Heart right ventricle (tissue), 16 donors: ENCODE measurements at regions not wholly inside any gene's neighbourhood (a gene's known extent, or its start where the extent isn't known, plus 50 kb on each side); places are given as distances from the start of the nearest gene placed in this dataset.

Experiments
- ATAC-seq, 8 donors: fragments of 200-7000 bp; cut with Tn5 transposase; one replicate each; pipeline ENCODE4 v1.9.1; 2020; ENCODE audit warnings: mild to moderate bottlenecking in 8 of 8, moderate library complexity in 8 of 8, moderate number of reproducible peaks in 1 of 8
- DNase-seq, 2 donors: peaks; one replicate each; pipeline ENCODE4 v3.0.0-alpha.2; 2020
- H3K27ac ChIP-seq, 10 donors: fragments of 200-600 bp; sonication (generic) in 2 of 10; one replicate each; pipeline versions ENCODE4 v1.5.0 to v1.8.0; 2020 to 2022; ENCODE audit warnings: mild to moderate bottlenecking in 3 of 10
- H3K27me3 ChIP-seq, 7 donors: fragments of 200-600 bp; one replicate each; pipeline ENCODE4 v1.8.0; 2021 to 2022; ENCODE audit warnings: mild to moderate bottlenecking in 2 of 7
- H3K36me3 ChIP-seq, 9 donors: fragments of 200-600 bp; sonication (generic) in 1 of 9; one replicate each; pipeline versions ENCODE4 v1.5.0 to v1.8.0; 2020 to 2022; ENCODE audit warnings: mild to moderate bottlenecking in 2 of 9
- H3K4me1 ChIP-seq, 9 donors: fragments of 200-600 bp; sonication (generic) in 1 of 9; one replicate each; pipeline versions ENCODE4 v1.5.0 to v1.8.0; 2020 to 2022; ENCODE audit warnings: mild to moderate bottlenecking in 4 of 9
- H3K4me3 ChIP-seq, 10 donors: fragments of 200-600 bp; sonication (generic) in 2 of 10; one replicate each; pipeline versions ENCODE4 v1.5.0 to v1.8.0; 2020 to 2022; ENCODE audit warnings: mild to moderate bottlenecking in 7 of 10, moderate library complexity in 2 of 10
- H3K9me3 ChIP-seq, 11 donors: fragments of 200-600 bp in 10 of 11; sonication (generic) in 2 of 11; one replicate each; pipeline versions ENCODE4 v1.5.0 to v1.8.0; 2013 to 2022; ENCODE audit warnings: mild to moderate bottlenecking in 2 of 11, control low read depth in 1 of 11, moderate library complexity in 1 of 11
- CTCF ChIP-seq, 9 donors: fragments of 200-600 bp; sonication (generic) in 2 of 9; IDR thresholded peaks; one replicate each; pipeline versions ENCODE4 v1.5.0 to v1.8.0; 2021 to 2022; ENCODE audit warnings: antibody characterized with exemption in 9 of 9, mild to moderate bottlenecking in 5 of 9, moderate library complexity in 1 of 9
- WGBS, 2 donors: extraction: QIAGEN DNeasy Blood & Tissue Kit; methylation state at CpG; one replicate each; pipeline ENCODE4 v1.1.7; 2013; ENCODE audit warnings: inconsistent platforms in 1 of 2; 5-methylcytosine and 5-hydroxymethylcytosine counted together
- intact Hi-C, 10 donors: fragments of 100-400 bp; cut with DNase I; formaldehyde crosslinking; loops; one replicate each; pipeline versions ENCODE4 v1.11.1 to v1.14.2; 2022
- donor health status: Arrhythmogenic right ventricular cardiomyopathy.
- donor health status: ischemic (EF 13 %, LVEDD 7.1; RV severe dilation, severe dysfunction).
- donor health status: healthy with polysubstance abuse.
- donor health status: DM: no; HTN: yes; CAD: no.
- donor health status: DM: no; HTN: no; CAD: no.
- donor health status: ischemic (EF 25% LVEDD 6.9; RV normal size, moderate dysfunction).
- donor health status: ischemic (EF 25% LVEDD 5.7; RV mildly dilated, moderate dysfunction).
- donor health status: healthy.
- donor health status: DM: yes; HTN: yes; CAD: no.
- donor health status: Ischemic cardiomyopathy.
- donor health status: ischemic (EF 35%, LVEDD 5.7; RV mildly dilated, moderate dysfunction).
- donor health status: nonischemic (EF 11% LVEDD 7.7; RV severe dilation, severe dysfunction).
- donor health status: DM: yes; HTN: yes; CAD: no.
- donor health status: PGD.
- donor health status: ischemic (EF 29% LVEDD 5.4; RV normal size, mild dysfunction).
- donor health status: nonischemic (EF 23%, LVEDD 6.1; RV moderate dilation, normal function).

DNA sequence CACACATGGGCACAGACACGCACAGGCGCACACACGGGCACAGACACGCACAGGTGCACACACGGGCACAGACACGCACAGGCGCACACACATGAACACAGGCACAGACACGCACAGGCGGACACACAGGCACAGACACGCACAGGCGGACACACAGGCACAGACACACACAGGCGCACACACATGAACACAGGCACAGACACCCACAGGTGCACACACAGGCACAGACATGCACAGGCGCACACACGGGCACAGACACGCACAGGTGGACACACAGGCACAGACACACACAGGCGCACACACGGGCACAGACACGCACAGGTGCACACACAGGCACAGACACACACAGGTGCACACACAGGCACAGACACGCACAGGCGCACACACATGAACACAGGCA lies 312.8 kb upstream of the IRX1 start:
- intact Hi-C loops: no loop called here
- ATAC-seq (no peak), DNase-seq (no peak)
- Histone ChIP-seq H3K36me3 (no peaks in the 10 kb centered on the region), H3K4me3 (no peak overlapping the region), H3K4me1 (no peaks in the 10 kb centered on the region), H3K27ac (no peak overlapping the region), H3K27me3 (peaks cover 0 to 20% (median 0%) of the 10 kb centered on the region in 7 donors), H3K9me3 (no peaks in the 10 kb centered on the region)
- 94 to 97% methylated on average over 20 of the region's 20 CpGs for WGBS, 2 donors
- TF ChIP-seq CTCF (IDR thresholded peaks at IDR 0.05): no peak

- DNase-seq (no peak), ATAC-seq (no peak)
- no peak overlapping the region for H3K4me3 ChIP-seq
- no peak for TF ChIP-seq CTCF (IDR thresholded peaks at IDR 0.05)
- intact Hi-C loops: no loop called here
- no peaks in the 10 kb centered on the region for H3K4me1 ChIP-seq
- no peaks in the 10 kb centered on the region for H3K36me3 ChIP-seq
- H3K27me3 ChIP-seq: peaks cover 0 to 19% (median 0%) of the 10 kb centered on the region in 7 donors
- H3K9me3 ChIP-seq: no peaks in the 10 kb centered on the region
- 71 to 73% methylated on average over 7 of the region's 7 CpGs for WGBS, 2 donors
- no peak overlapping the region for H3K27ac ChIP-seq
These were observed 314.3 kb upstream of the IRX1 start for GRCh38 chr5:3281366-3281765.

- intact Hi-C loops: no loop called here
- Histone ChIP-seq H3K27me3 (peaks cover 0 to 13% (median 7%) of the 10 kb centered on the region in 7 donors), H3K36me3 (no peaks in the 10 kb centered on the region), H3K4me3 (no peak overlapping the region), H3K27ac (no peak overlapping the region), H3K4me1 (no peaks in the 10 kb centered on the region), H3K9me3 (no peaks in the 10 kb centered on the region)
- TF ChIP-seq CTCF (IDR thresholded peaks at IDR 0.05): no peak
- ATAC-seq (no peak), DNase-seq (no peak)
- WGBS, 2 donors: 51 to 74% methylated on average over 1 of the region's 1 CpG
These were observed 317.0 kb upstream of the IRX1 start for GRCh38 chr5:3278643-3279042.

DNA sequence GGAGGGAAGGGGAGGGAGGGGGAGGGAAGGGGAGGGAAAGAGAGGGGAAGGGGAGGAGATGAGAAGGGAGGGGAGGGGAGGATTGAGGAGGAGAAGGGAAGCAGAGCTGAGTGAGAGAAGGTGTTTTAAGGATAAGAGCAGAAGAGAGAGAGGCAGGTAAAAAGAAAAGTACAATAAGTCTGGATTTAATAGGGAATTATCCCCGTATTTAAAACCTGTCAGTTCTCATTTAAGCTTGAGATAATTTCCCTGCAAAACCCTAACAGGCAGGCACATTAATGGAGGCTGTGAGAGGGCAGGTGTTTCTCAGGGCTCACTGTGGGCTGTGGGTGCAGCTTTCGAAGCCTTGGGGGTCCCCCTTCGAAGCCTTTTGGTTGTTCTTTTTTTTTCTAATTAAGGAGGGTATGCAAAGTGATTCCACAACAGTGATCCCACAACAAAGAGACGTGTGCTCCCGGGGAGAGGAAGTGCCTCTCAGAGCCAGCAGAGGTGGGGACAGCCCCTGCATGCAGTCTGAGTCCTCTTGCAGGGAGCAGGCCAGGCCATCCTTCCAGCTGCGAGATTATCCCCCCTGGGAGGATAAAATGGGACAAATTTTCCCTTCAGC lies 317.9 kb upstream of the IRX1 start:
- no peaks in the 10 kb centered on the region for H3K4me1 ChIP-seq
- TF ChIP-seq CTCF (IDR thresholded peaks at IDR 0.05): no peak
- H3K9me3 ChIP-seq: no peaks in the 10 kb centered on the region
- no peak overlapping the region for H3K27ac ChIP-seq
- H3K36me3 ChIP-seq: no peaks in the 10 kb centered on the region
- no peak for ATAC-seq
- DNase-seq: no peak
- peaks cover 0 to 20% (median 13%) of the 10 kb centered on the region in 7 donors for H3K27me3 ChIP-seq
- 18 to 34% methylated on average over 6 of the region's 6 CpGs for WGBS, 2 donors
- intact Hi-C loops: no loop called here
- no peak overlapping the region for H3K4me3 ChIP-seq
